ENCODE measurements at regions not wholly inside any gene's neighbourhood (a gene's known extent, or its start where the extent isn't known, plus 50 kb on each side); places are given as distances from the start of the nearest gene placed in this dataset.
"Not testable (repeated sequence)": the region's sequence is repeated elsewhere in the genome, so short reads cannot be mapped to it uniquely, and the experiment has no call there.

DNA sequence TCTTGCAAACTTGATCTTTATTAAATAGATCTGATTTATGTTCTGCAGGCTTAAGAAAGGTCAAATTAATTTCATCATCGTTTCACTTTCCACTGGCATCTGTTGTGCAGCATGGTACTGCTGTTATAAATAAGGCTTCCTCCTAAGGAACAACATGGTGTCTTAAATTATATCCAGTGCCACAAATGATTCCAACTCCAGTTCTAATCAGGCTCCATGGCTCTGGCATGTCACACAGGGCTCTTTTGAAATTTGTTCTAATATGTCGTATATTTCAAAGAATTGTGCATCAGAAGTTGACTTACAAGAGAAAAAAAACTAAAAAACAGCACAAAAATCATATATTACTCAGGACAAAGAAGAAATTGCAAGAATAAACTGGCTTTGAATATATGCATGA, 1090.8 kb upstream of the CELF2 start:
- Histone ChIP-seq H3K36me3 (ENCODE audit: insufficient read depth, insufficient read length, low read length) (no peaks in the 10 kb centered on the region), H3K9me3 (ENCODE audit: insufficient read depth, low read length) (no peaks in the 10 kb centered on the region), H3K4me3 (ENCODE audit: insufficient read length, low read depth) (no peak overlapping the region), H3K9ac (ENCODE audit: insufficient read length, low read depth) (no peak overlapping the region), H3K4me1 (ENCODE audit: insufficient read depth, insufficient read length) (no peaks in the 10 kb centered on the region), H3K27me3 (ENCODE audit: insufficient read depth, insufficient read length) (no peaks in the 10 kb centered on the region)
- TF ChIP-seq ZNF274 (IDR thresholded peaks at IDR 0.05; ENCODE audit: low read depth, low read length) (no peak), SUZ12 (IDR thresholded peaks at IDR 0.05; ENCODE audit: extremely low read depth, insufficient read depth, insufficient read length) (no peak), YY1 (IDR thresholded peaks at IDR 0.05; ENCODE audit: insufficient read depth, insufficient read length) (no peak)
- no peak for DNase-seq (ENCODE audit: low read depth, low spot score)

DNA sequence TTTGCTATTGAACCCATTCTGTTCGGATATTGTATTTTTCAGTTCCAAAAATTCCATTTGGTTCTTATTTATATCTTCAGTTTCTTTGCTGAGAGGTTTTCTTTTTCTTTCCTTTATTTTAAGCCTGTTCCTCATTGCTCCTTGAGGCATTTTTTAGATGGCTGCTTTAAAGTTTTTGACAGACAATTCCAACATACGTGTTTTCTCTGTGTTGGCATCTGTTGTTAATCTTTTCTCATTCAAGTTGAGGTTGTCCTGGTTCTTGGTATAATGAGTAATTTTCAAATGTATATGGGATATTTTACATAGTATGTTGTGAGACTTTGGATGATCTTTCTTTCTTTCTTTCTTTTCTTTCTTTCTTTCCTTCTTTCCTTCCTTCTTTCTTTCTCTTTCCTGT, 1078.0 kb upstream of the CELF2 start:
- Histone ChIP-seq H3K4me1 (ENCODE audit: insufficient read depth, insufficient read length) (no peaks in the 10 kb centered on the region), H3K4me3 (ENCODE audit: insufficient read length, low read depth) (no peak overlapping the region), H3K9me3 (ENCODE audit: insufficient read depth, low read length) (no peaks in the 10 kb centered on the region), H3K36me3 (ENCODE audit: insufficient read depth, insufficient read length, low read length) (no peaks in the 10 kb centered on the region), H3K9ac (ENCODE audit: insufficient read length, low read depth) (no peak overlapping the region), H3K27me3 (ENCODE audit: insufficient read depth, insufficient read length) (no peaks in the 10 kb centered on the region)
- no peak for TF ChIP-seq SUZ12 (IDR thresholded peaks at IDR 0.05; ENCODE audit: extremely low read depth, insufficient read depth, insufficient read length)
- no peak for TF ChIP-seq ZNF274 (IDR thresholded peaks at IDR 0.05; ENCODE audit: low read depth, low read length)
- TF ChIP-seq YY1 (IDR thresholded peaks at IDR 0.05; ENCODE audit: insufficient read depth, insufficient read length): no peak
- no peak for DNase-seq (ENCODE audit: low read depth, low spot score)

DNA sequence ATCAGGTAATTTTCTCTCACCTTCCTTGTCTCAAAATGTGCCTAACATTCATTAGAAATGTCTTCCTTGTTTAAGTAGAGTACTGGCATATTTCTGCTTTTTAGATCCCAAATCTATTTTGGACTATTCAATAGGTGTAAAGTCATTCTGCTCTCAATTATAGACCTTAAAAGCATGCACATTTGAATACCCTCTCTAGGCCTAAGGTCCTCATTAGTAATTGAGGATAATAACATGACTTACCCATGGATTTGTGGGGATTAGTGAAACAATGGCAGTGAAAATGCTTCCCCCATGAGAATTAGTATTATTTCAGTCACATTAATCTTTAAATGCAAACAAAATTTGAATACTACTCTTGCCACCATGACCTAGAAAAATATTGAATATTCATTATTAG, 1073.0 kb upstream of the CELF2 start:
- Histone ChIP-seq H3K27me3 (ENCODE audit: insufficient read depth, insufficient read length) (no peaks in the 10 kb centered on the region), H3K36me3 (ENCODE audit: insufficient read depth, insufficient read length, low read length) (no peaks in the 10 kb centered on the region), H3K9ac (ENCODE audit: insufficient read length, low read depth) (no peak overlapping the region), H3K9me3 (ENCODE audit: insufficient read depth, low read length) (no peaks in the 10 kb centered on the region), H3K4me1 (ENCODE audit: insufficient read depth, insufficient read length) (no peaks in the 10 kb centered on the region), H3K4me3 (ENCODE audit: insufficient read length, low read depth) (no peak overlapping the region)
- no peak for DNase-seq (ENCODE audit: low read depth, low spot score)
- TF ChIP-seq ZNF274 (IDR thresholded peaks at IDR 0.05; ENCODE audit: low read depth, low read length): no peak
- TF ChIP-seq YY1 (IDR thresholded peaks at IDR 0.05; ENCODE audit: insufficient read depth, insufficient read length): no peak
- no peak for TF ChIP-seq SUZ12 (IDR thresholded peaks at IDR 0.05; ENCODE audit: extremely low read depth, insufficient read depth, insufficient read length)

DNA sequence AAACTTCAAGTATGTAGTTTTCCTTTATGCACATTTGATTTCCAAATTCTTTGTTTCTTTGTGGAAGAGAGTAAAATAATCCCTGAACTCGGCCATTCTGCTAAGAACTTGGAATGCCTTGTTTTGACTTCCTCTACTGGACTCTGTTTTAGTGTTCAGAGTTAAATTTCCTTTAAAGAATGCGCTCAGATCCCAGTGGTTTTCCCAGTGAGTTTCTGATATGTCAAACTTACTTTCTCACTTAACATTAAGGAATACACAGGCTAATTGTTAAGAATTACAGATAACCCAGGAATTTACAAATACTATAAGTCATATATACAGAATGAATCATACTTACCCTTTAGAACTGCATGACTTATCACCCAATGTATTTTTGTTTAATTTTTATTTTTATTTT, 1067.6 kb upstream of the CELF2 start:
- H3K9ac ChIP-seq (ENCODE audit: insufficient read length, low read depth): no peak overlapping the region
- no peak for DNase-seq (ENCODE audit: low read depth, low spot score)
- no peaks in the 10 kb centered on the region for H3K36me3 ChIP-seq (ENCODE audit: insufficient read depth, insufficient read length, low read length)
- H3K4me3 ChIP-seq (ENCODE audit: insufficient read length, low read depth): no peak overlapping the region
- no peak for TF ChIP-seq YY1 (IDR thresholded peaks at IDR 0.05; ENCODE audit: insufficient read depth, insufficient read length)
- no peak for TF ChIP-seq SUZ12 (IDR thresholded peaks at IDR 0.05; ENCODE audit: extremely low read depth, insufficient read depth, insufficient read length)
- no peak for TF ChIP-seq ZNF274 (IDR thresholded peaks at IDR 0.05; ENCODE audit: low read depth, low read length)
- no peaks in the 10 kb centered on the region for H3K9me3 ChIP-seq (ENCODE audit: insufficient read depth, low read length)
- H3K27me3 ChIP-seq (ENCODE audit: insufficient read depth, insufficient read length): no peaks in the 10 kb centered on the region
- no peaks in the 10 kb centered on the region for H3K4me1 ChIP-seq (ENCODE audit: insufficient read depth, insufficient read length)

DNA sequence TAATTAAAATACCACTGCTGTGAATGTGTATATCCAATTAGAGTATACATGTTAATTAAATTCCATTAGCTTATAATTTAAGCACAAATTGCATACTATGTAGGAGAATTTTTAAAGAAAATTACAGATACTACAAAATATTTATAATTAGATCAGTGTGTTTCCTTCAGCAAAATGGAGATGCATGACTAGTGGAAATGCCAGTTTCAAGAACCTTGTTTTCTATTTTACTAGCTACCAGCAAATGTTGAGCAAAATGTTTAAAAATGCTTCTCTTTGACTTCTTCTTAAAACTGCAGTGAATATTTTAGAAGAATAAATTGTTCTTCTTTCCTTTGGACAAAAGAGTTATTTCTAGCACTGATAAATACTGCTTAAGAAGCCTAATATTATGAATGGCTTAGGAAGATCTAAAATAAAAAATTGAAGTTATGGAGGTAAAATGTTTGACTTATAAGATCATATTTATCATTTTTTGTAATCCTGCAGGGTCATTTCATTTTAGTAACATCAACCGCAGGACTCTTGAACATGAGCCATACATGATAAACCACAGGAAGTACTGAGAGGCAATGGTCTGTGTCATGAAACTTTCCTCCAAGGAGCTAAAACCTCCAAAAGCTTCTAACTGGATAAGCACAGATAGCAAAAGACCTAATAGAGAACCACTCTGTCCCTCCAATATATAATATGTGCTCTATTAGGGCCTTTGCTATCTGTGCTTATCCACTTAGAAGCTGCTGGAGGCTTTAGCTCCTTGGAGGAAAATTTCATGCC, 1066.0 kb upstream of the CELF2 start:
- H3K9ac ChIP-seq (ENCODE audit: insufficient read length, low read depth): no peak overlapping the region
- H3K4me3 ChIP-seq (ENCODE audit: insufficient read length, low read depth): no peak overlapping the region
- TF ChIP-seq YY1 (IDR thresholded peaks at IDR 0.05; ENCODE audit: insufficient read depth, insufficient read length) (no peak), SUZ12 (IDR thresholded peaks at IDR 0.05; ENCODE audit: extremely low read depth, insufficient read depth, insufficient read length) (no peak), ZNF274 (IDR thresholded peaks at IDR 0.05; ENCODE audit: low read depth, low read length) (no peak)
- H3K9me3 ChIP-seq (ENCODE audit: insufficient read depth, low read length): no peaks in the 10 kb centered on the region
- no peak for DNase-seq (ENCODE audit: low read depth, low spot score)
- H3K4me1 ChIP-seq (ENCODE audit: insufficient read depth, insufficient read length): no peaks in the 10 kb centered on the region
- H3K36me3 ChIP-seq (ENCODE audit: insufficient read depth, insufficient read length, low read length): no peaks in the 10 kb centered on the region
- H3K27me3 ChIP-seq (ENCODE audit: insufficient read depth, insufficient read length): no peaks in the 10 kb centered on the region

DNA sequence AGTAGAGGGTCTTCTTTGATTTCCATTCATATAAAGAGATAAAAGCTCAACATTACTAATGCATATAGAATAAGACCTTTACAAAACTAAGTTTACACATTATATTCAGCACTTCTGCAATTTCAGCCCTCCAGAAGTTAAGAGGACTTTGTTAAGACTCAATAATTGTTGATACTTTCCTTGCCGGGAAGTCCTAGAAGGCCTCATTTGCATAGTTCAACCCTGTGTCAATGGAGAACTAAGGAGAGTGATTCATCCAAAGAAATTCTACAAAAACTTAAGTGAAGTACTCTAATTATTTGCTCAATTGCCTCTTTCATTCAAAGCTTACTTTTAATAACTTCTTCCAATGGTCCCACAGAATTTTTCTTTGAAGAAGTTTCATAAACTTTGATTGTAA, 1060.3 kb upstream of the CELF2 start:
- no peak for TF ChIP-seq SUZ12 (IDR thresholded peaks at IDR 0.05; ENCODE audit: extremely low read depth, insufficient read depth, insufficient read length)
- no peak for TF ChIP-seq ZNF274 (IDR thresholded peaks at IDR 0.05; ENCODE audit: low read depth, low read length)
- TF ChIP-seq YY1 (IDR thresholded peaks at IDR 0.05; ENCODE audit: insufficient read depth, insufficient read length): no peak
- Histone ChIP-seq H3K4me1 (ENCODE audit: insufficient read depth, insufficient read length) (no peaks in the 10 kb centered on the region), H3K9me3 (ENCODE audit: insufficient read depth, low read length) (no peaks in the 10 kb centered on the region), H3K4me3 (ENCODE audit: insufficient read length, low read depth) (no peak overlapping the region), H3K9ac (ENCODE audit: insufficient read length, low read depth) (no peak overlapping the region), H3K27me3 (ENCODE audit: insufficient read depth, insufficient read length) (no peaks in the 10 kb centered on the region), H3K36me3 (ENCODE audit: insufficient read depth, insufficient read length, low read length) (no peaks in the 10 kb centered on the region)
- DNase-seq (ENCODE audit: low read depth, low spot score): no peak

DNA sequence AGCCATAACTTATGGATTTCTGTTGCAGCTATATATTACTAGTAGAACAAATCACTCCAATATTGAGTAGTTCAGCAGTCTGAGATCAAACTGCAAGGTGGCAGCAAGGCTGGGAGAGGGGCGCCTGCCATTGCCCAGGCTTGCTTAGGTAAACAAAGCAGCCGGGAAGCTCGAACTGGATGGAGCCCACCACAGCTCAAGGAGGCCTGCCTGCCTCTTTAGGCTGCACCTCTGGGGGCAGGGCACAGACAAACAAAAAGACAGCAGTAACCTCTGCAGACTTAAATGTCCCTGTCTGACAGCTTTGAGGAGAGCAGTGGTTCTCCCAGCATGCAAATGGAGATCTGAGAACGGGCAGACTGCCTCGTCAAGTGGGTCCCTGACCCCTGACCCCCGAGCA, 1059.8 kb upstream of the CELF2 start:
- H3K36me3 ChIP-seq (ENCODE audit: insufficient read depth, insufficient read length, low read length); H3K27me3 ChIP-seq (ENCODE audit: insufficient read depth, insufficient read length); H3K9me3 ChIP-seq (ENCODE audit: insufficient read depth, low read length); DNase-seq (ENCODE audit: low read depth, low spot score); H3K4me3 ChIP-seq (ENCODE audit: insufficient read length, low read depth); H3K4me1 ChIP-seq (ENCODE audit: insufficient read depth, insufficient read length); H3K9ac ChIP-seq (ENCODE audit: insufficient read length, low read depth): not testable (repeated sequence)
